ENCODE measurements at regions not wholly inside any gene's neighbourhood (a gene's known extent, or its start where the extent isn't known, plus 50 kb on each side); places are given as distances from the start of the nearest gene placed in this dataset.

DNA sequence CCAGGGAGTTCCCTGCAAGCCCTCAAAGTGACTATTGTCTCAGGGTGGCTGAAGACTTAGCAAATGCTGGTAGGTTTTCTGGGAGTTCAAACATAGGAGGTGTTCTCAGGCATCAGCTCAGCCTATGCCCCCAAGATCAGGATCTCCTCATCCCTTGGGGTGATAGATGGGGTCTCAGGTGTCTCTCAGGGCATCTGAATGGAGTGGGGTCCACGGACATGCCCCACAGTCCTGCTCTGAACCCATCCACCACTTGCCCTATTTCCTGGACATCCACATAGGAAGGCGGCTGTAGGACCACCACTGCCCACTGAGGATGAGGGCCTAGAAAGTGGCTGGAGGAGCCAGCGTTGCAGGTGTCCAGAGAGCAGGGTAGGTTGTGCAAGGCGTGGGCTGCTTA lies 287.0 kb upstream of the CXCR4 start:
- DNase-seq (ENCODE audit: low read depth in 3 of 3): no peak

DNA sequence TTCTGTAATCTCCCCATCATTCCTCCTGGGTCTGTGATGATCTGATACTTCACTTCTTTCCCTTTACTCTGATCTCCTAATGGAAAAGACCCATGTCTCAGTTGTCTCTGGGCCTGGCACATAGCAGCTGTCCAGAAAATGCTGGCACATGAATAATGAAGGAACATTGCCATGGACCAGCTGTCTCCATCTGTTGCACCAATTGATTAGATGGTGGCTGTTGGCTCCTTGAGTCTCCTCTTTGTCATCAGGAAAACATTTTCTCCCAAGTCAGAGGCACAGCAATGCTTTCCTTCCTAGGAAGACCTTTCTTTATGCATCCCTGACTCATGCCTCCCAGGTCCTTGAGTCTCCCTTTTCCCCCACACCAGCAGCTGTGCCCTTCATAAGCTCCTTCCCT lies 286.2 kb upstream of the CXCR4 start:
- no peak for DNase-seq (ENCODE audit: low read depth in 3 of 3)

DNA sequence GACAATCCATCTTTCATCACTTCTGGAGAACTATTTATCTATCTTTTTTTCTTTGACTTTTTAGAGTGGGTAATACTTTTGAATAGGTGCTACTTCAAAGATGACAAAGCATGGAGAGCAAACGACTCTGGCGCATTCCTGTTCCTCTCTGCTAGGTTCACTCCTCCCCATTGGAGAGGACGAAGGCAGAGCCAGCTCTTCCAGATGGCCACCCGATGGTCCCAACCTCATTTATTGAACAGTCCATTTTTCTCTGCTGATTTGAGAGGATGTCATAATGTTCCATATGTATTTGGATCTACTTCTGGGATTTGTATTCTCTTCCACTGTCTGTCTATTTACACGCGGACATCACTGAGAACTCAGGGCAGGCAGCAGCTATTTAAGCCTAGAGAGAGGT lies 284.3 kb upstream of the CXCR4 start:
- no peak for DNase-seq (ENCODE audit: low read depth in 3 of 3)

DNA sequence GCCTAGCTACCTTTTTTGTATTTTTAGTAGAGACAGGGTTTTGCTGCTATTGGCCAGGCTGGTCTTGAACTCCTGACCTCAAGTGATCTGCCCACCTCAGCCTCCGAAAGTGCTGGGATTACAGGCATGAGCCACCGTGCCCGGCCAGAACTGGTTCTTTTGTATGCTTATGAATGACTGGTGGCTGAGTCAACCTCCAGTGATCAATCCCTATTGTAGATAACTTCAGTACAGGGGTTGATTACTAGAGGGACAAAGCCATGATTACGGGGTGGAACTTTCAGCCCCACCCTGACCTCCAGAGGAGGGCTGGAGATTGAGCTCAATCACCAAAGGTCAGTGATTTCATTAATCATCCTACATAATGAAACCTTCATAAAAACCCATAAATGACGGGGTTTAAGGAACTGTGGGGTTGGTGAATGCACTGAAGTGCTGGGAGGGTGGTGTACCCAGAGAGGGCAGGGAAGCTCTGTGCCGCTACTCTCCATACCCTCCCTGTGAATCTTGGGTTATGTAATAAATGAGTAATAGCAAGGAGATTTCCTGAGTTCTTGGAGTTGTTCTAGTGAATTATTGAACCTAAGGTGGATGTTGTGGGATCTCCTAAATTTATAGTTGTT lies 281.8 kb upstream of the CXCR4 start:
- no peak for DNase-seq (ENCODE audit: low read depth in 3 of 3)

DNA sequence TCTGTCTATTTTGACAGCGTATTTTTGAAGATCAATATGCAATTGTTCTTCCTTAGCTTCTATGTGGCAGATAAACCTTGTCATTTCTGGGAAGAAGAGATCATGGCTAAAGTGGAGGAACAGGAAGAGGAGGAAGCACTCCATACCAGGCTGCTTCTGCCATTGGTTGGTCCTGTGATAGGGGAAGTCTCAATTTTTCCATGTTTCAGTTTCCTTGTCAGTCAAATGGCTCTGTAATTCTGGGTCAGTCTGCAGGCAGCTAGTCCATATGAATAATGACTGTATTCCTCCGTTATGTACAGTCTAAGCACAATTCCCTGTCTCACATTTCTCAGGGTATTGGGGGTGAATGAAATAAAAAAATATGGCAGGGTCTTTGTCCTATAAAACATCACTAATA lies 277.6 kb upstream of the CXCR4 start:
- no peak for DNase-seq (ENCODE audit: low read depth in 3 of 3)

DNA sequence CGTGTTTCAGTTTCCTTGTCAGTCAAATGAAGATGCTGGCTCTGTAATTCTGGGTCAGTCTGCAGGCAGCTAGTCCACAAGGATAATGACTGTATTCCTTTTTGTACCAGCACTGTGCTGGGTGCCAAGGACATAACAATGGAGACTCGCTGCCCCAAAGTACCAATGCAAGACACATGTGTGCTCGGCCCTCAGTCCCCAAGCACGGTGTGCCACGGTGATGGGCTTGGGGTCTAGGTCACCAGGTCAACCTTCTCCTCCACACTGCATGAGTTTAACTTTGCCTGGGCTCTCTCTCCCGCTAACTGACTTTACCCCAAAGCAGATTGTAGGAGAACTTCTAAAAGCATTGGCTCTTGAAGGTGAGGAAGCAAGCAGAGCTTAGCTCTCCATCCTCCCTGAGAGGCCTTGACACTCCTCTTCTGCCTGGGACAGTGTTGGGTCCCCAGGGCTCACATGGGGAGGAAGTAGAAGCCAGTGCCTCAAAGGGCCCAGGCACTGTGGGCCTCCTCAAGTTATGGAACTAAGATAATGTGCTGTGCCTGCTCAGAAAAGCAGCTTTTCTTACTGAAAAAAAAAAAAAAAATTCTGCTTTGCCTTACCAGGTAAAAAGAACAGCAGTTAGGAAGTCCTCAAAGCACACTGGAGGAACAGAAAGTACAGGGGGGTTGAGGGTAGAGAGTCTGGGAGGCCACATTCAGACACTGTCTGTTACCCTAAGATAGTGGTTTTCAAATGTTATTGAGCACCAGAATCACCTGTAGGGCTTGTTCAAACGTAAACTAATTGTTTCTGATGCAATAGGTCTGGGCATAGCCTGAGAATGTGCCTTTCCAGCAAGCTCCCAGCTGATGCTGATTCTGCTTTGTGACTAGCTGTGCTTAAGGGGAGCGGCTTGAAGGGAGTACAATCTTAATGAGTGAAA lies 276.4 kb upstream of the CXCR4 start:
- no peak for DNase-seq (ENCODE audit: low read depth in 3 of 3)

DNA sequence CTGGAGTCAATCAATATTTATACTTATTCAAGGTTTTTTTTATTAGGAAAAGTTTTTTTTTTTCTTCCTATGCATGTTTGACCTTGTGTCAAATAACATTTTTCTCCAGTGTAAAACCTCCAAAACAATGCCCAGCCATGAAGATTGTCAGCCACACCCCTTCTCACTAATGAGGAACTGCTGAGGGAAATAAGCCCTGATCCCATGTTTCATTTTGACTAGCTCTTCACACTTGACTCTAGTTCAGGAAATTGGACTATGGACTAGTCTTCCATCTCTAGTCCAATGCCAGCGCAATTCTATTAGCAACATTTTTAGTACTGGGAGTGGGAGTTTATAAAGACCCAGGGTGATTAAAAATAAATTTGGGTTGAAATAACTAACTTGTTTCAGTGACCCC lies 275.6 kb upstream of the CXCR4 start:
- no peak for DNase-seq (ENCODE audit: low read depth in 3 of 3)

DNA sequence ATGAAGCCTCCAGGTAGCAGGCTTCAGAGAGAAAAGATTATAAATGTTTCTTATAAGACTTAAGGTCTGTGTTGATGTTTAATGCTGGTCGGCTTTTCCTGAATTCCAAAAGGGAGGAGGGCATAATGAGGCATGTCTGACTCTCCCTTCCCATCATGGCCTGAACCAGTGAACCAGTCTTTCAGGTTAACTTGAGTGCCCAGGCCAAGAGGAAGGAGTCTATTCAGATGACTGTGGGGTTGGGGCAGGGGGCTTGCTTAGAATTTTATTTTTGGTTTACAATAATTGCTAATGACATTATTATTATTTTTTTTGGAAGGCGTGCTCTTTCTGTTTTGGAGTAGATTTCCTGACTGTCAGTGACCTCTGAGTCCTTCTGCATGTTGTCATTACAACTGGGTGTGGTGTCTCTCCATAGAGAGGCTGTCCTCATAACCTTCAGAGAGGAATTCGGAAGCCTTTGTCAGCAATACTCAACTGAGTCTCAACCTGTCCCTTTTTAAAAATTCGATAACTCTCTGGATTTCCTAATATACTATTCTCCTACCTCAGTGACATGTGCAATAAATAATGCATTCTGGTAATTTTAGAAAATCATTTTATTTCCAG lies 275.1 kb upstream of the CXCR4 start:
- DNase-seq (ENCODE audit: low read depth in 3 of 3): no peak

DNA sequence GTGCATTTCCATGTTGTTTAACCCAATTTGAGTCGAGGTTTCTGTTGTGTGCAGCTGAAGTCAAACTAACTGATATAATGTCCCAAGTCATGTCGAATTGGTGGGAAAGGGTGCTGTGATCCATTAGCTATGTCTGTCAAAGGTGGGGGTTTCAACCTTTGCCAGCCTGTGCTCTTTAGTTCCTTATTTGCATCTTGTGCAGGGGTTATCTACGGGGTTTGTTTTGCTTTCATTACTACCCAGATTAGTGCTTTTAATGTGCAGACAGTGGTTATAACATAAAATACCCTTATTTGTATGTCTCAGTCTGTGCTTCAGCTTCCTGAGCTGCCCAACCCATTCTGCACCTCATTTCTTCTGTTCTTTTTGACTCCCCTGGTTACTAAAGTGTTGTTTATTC lies 271.9 kb upstream of the CXCR4 start:
- no peak for DNase-seq (ENCODE audit: low read depth in 3 of 3)

DNA sequence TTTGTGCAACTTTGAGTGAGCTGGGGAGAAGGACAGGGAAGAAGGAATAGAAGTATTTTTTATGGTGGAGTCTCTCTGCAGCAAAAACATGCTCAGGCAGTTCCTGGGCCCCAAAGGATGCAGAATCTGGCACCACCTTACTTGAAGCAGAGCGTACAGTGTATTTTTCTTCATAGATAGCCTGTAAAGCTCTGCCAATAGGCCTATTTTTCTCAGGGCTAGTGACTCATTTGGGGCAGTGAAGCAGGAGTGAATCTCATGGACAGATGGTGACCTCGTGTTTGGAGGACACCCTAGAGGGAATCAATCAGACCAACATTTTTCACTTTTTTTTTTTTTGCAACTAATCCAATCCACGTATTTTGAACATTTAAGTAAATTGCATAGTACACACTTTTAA lies 268.1 kb upstream of the CXCR4 start:
- DNase-seq (ENCODE audit: low read depth in 3 of 3): no peak

DNA sequence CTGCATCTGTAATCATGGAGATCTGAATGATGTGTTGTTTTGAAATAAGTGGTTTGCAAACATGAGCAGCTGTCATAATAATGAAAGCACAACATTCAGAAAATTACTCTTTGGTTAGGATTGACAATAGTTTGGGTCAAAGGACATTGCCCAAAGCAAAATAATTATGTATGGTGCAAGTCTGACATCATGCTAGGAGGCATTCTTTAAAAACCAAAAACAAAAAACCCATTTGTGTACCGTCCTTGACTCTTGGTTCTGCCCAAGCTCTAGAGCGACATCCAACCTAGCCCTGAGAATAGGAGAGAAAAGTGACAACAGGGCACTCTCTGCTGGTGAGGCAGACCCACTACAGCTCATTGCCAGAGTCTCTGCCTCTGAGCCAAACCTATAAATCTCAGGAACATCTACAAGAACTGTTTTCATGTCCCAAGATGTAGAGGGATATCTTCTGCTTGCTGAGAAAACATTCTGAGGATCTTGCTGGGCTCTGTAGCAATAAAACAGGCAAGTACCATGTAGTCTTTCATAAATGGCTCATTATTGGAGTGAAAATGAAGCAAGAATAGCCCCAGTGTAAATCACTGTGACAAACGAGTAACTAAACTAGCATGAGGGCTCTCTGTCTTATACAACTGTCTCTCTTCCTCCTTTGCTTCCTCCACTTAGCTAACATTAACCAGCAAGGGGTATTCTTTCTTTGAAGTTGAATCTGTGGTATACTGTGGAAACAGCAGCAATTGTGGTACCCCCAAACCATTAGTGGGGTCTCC lies 266.8 kb upstream of the CXCR4 start:
- no peak for DNase-seq (ENCODE audit: low read depth in 3 of 3)

DNA sequence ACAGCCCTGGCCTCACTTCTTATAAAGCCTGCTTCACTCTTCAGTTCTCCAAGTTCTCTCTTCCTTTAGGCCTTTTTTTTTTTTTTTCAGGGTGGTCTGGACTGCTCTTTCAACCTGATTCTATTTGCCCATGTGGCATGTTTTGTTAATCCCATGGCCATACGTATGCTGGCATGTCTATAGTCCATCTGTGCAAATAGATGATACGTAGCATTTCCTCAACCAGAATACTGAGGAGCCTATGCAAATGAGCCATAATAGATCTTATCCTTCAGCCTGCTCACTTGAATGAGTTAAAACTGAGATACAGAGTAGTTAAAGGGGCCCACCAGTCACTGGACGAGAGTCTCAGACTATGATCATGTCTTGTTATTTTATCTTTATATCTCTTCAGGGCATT lies 265.2 kb upstream of the CXCR4 start:
- no peak for DNase-seq (ENCODE audit: low read depth in 3 of 3)

DNA sequence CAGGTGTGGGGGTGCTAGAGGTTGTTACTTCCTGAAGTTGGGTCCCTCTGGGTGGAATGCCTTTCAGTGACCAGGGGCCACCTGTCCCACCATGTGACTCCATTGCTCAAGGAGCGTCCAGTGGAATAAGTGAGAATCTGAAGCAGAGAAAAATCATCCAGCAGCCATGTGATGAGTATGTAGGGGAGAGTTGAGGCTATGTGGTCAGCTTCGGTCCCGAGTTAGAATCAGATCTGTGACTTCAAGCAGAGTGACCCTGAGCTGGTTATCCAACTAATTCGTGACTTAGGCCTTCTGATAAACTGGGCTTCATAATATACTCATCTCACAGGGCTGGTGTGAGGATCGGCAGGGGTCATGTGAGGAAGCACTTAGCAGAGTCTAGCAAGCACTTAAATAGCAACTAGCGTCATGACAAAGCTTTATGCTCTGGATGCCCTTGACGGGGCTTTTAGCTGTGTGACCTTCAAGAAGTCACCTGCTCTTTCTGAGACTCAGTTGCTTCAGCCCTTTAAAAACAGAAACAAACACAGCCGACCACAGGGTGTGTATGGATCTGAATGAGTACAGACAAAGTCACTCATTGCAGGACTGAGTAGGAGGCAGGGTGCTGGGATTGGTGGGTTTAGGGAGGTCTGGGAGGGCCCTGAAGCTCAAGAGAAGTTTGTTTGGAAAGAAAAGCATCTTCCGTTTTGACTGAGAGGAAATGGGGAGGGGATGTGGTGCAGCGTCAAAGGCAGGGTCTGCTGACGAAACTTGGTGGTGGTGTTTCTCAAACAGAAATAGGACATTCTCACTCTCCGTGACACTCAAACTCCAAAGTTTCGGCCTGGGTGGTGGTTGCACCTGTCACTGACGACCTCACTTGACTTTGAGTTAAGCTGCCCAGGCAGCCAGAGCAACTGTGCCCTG lies 264.0 kb upstream of the CXCR4 start:
- peak; percentile 62 to 85 (median 71) for DNase-seq (ENCODE audit: low read depth in 3 of 3)

DNA sequence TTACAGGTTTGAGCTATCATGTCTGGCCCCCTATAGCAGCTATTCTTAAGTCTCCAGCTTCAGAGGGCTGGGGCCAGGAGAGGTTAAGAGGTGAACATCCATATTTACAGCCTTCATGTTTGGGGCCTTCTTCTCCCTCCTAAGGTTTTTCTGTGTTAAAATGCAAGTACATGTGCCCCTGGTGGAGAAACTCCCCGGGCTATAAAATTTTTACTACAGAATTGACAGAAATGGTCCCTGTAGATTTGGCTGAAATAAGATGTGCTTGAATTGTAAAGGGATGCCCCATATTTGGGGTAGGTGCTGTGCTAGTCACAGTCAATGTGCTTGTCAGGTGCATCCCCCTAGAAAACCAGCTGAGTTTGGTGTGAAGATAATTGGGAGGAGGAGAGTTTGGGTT lies 263.3 kb upstream of the CXCR4 start:
- no peak for DNase-seq (ENCODE audit: low read depth in 3 of 3)

DNA sequence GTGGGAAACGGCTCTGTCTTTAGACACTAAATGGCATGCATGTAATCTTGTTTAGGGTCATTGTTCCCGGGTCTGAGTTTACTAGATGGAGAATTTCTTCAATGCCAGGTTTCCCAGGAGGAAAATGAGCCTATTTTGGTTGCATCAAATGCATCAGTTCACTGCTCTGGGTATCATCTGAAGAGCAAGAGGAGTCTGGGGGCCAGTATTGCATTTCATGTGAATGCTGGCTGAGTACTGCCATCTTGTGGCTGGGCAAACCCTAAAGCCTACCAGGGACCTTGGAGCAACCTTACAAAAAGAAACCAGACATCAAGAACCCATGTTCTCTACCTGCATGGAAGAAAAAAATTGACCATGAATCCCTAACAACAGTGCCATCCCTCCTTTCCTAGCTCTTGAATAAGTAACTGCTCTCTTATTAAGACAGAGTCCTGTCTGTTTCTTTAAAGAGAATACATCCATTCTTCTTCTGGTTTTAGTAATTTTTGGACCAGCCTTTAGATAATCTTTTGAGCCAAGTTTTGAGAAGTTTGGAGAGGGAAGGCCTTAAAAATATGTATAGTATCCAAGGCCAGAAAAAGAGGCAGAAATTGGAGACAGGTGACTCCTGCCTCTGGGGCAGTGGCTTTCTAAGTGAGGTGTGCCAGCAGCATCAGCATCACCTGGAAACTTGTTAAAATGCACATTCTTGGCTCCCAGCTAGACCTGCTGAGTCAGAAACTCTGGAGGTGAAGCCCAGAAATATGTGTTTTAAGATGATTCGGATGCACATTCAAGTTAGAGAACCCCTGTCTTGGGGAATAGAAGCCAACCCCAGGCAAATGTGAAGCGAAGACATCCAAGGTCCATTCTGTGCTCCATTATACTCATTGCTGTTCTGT lies 261.0 kb upstream of the CXCR4 start:
- peak; percentile 54 to 70 (median 63) for DNase-seq (ENCODE audit: low read depth in 3 of 3)

DNA sequence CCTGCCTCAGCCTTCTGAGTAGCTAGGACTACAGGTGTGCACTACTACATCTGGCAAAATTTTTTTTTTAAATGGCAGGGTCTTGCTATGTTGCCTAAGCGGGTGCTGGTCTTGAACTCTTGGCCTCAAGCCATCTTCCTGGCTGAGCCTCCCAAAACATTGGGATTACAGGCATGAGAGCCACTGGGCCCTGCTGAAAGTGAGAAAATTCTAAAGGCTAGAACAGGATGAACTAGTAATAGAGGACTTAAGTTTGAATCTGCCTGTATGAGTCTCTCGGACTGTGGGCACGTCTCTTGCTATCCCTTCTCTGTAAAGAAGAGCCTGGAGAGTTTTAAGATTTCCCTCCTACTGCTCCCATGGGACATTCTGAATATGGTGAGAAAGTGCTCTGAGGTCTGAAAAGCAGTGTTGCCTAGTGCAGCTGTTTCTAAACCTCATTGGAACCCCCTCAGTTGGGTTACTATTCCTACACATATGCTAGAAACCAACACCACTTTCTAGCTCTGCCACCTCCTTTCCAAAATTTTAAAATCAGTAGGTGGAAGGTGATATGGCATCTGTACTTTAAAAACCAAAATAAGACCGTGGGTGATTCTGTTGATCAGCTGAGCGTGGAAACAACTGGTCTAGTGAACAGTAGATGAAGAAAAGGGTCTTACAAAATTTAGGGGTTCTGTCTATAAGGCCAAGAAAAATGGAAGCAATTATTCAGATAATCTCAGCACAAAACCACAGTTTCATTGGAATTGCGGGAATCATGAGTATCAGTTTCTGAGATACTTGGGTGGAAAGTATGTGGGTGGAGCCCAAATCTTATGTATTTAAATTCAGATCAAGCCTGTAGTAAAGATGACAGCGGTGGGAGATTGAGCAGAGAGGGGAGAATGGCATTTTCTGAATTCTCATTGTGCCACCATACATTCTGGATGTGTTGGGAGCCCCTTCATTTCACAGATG lies 259.8 kb upstream of the CXCR4 start:
- no peak for DNase-seq (ENCODE audit: low read depth in 3 of 3)

DNA sequence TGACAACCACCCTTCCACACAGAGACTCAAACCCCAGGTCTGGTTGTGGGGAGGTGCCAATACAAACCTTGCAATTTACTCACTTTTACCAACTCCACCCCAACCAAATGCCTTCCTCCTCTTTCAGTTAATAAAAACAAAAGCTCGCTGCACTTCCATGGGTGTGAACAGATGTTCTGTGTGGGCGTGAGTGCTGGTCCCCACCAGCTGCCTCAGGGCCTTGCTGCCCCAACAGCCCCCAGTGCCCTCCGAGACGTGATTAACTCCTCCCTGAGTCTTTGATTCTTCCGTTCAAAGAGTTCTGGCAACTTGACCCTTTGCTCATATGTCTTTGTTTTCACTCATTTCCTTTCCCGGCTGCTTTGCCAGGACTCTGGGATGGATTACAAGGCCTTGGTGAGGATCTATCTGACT lies 258.9 kb upstream of the CXCR4 start:
- no peak for DNase-seq (ENCODE audit: low read depth in 3 of 3)

DNA sequence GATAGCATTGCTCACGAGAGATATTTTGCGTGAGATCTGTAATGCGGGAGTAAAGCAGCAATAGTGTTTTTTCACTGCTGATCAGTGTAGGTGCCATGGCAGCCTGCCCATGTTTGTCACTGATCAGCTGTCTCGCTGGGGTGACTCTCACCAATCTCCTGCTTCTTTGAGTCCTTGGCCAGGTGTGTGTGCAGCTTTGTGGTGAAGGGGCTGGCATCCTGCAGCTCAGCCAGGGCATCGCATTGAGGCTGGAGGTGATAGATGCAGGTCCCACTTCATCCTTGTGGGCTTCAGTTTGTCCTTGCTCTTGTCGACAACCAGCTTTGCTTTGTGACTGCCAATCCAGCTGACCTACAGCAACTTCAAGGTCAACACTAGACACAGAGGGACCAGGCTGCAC lies 258.3 kb upstream of the CXCR4 start:
- DNase-seq (ENCODE audit: low read depth in 3 of 3): no peak
